Activated B cell treated with CpG ODN at 0.5 μM for 24 hours (primary cell): ENCODE measurements at regions not wholly inside any gene's neighbourhood (a gene's known extent, or its start where the extent isn't known, plus 50 kb on each side); places are given as distances from the start of the nearest gene placed in this dataset.

Source experiments
- ATAC-seq: fragments of 200-7000 bp; cut with Tn5 transposase; one replicate; pipeline ENCODE4 v1.10.0; 2021; ENCODE audit warnings: low read depth, mild to moderate bottlenecking, moderate library complexity
- CTCF ChIA-PET: fragments of 350-600 bp; sonication (Branson Sonifier 250); formaldehyde crosslinking; loops from one replicate; lab custom pipeline; 2021; ENCODE audit warnings: antibody characterized with exemption; lab: Charles Lee
- POLR2A ChIA-PET: fragments of 350-600 bp; sonication (Branson Sonifier 250); formaldehyde crosslinking; loops from one replicate; lab custom pipeline; 2021; ENCODE audit warnings: antibody characterized with exemption; lab: Charles Lee
- DNase-seq: peaks from one replicate; pipeline ENCODE4 v3.0.0; 2022
- H3K27ac Mint-ChIP-seq: one replicate; pipeline ENCODE4 v1.8.0; 2020; ENCODE audit warnings: mixed read lengths
- H3K27me3 Mint-ChIP-seq: one replicate; pipeline ENCODE4 v1.8.0; 2021; ENCODE audit warnings: mixed read lengths
- H3K36me3 Mint-ChIP-seq: one replicate; pipeline ENCODE4 v1.8.0; 2021; ENCODE audit warnings: low read depth, mixed read lengths
- H3K4me1 Mint-ChIP-seq: one replicate; pipeline ENCODE4 v1.8.0; 2021; ENCODE audit warnings: mixed read lengths
- H3K4me3 Mint-ChIP-seq: one replicate; pipeline ENCODE4 v1.8.0; 2020; ENCODE audit warnings: mild to moderate bottlenecking, mixed read lengths
- H3K9me3 Mint-ChIP-seq: one replicate; pipeline ENCODE4 v1.8.0; 2020; ENCODE audit warnings: mixed read lengths
- CTCF ChIP-seq: fragments of 200-600 bp; IDR thresholded peaks from one replicate; pipeline ENCODE4 v1.8.0; 2022; ENCODE audit warnings: antibody characterized with exemption, mild to moderate bottlenecking
- intact Hi-C: fragments of 100-400 bp; cut with micrococcal nuclease; formaldehyde crosslinking; loops from one replicate; pipeline ENCODE4 v1.15.1; 2024

GRCh38 chr12:42639556-42639955 lies 50.0 kb upstream of the PRICKLE1 start:
- POLR2A ChIA-PET: no interaction called here
- no peak for TF ChIP-seq CTCF
- DNase-seq (no peak), ATAC-seq (no peak)
- no peaks in the 10 kb centered on the region for H3K4me1 Mint-ChIP-seq
- H3K27me3 Mint-ChIP-seq: peaks cover 6% of the 10 kb centered on the region
- intact Hi-C loops: no loop called here
- H3K36me3 Mint-ChIP-seq: no peaks in the 10 kb centered on the region
- CTCF ChIA-PET: no interaction called here
- H3K4me3 Mint-ChIP-seq: no peak overlapping the region
- no peaks in the 10 kb centered on the region for H3K9me3 Mint-ChIP-seq
- no peak overlapping the region for H3K27ac Mint-ChIP-seq
